Renal cortex interstitium (tissue), 11 donors: ENCODE measurements at regions not wholly inside any gene's neighbourhood (a gene's known extent, or its start where the extent isn't known, plus 50 kb on each side); places are given as distances from the start of the nearest gene placed in this dataset.
"Not testable (repeated sequence)": the region's sequence is repeated elsewhere in the genome, so short reads cannot be mapped to it uniquely, and the experiment has no call there.

Experiments
- DNase-seq, 11 donors: peaks; one replicate each; pipeline ENCODE4 v3.0.0-alpha.2; 2013; ENCODE audit warnings: low read depth in 9 of 11, low spot score in 4 of 11; ENCODE audit errors: extremely low read depth in 1 of 11

GRCh38 chr20:57786304-57786932 is 76.6 kb upstream of the PMEPA1 start:
- DNase-seq, result no peak

GRCh38 chr20:57785720-57786119 is 75.9 kb upstream of the PMEPA1 start:
- DNase-seq, result no peak

GRCh38 chr20:57785061-57785460 is 75.2 kb upstream of the PMEPA1 start:
- no peak for DNase-seq

GRCh38 chr20:57783956-57784837 is 74.4 kb upstream of the PMEPA1 start:
- DNase-seq, result no peak

GRCh38 chr20:57783196-57783595 is 73.4 kb upstream of the PMEPA1 start:
- no peak for DNase-seq

GRCh38 chr20:57782631-57783041 is 72.8 kb upstream of the PMEPA1 start:
- DNase-seq, result no peak

- DNase-seq, result no peak
These were observed 72.1 kb upstream of the PMEPA1 start for GRCh38 chr20:57781901-57782300.

GRCh38 chr20:57780906-57781305 is 71.1 kb upstream of the PMEPA1 start:
- DNase-seq, result no peak

- no peak for DNase-seq
These were observed 70.6 kb upstream of the PMEPA1 start for GRCh38 chr20:57780398-57780797.

GRCh38 chr20:57779401-57780003 is 69.7 kb upstream of the PMEPA1 start:
- DNase-seq, result no peak

GRCh38 chr20:57777911-57778310 is 68.1 kb upstream of the PMEPA1 start:
- DNase-seq, result no peak

GRCh38 chr20:57774951-57775350 is 65.1 kb upstream of the PMEPA1 start:
- DNase-seq, result no peak

GRCh38 chr20:57774111-57774880 is 64.5 kb upstream of the PMEPA1 start:
- DNase-seq, result no peak

- no peak for DNase-seq
These were observed 63.4 kb upstream of the PMEPA1 start for GRCh38 chr20:57773059-57773815.

GRCh38 chr20:57772349-57772964 is 62.6 kb upstream of the PMEPA1 start:
- no peak for DNase-seq

GRCh38 chr20:57770852-57771720 is 61.3 kb upstream of the PMEPA1 start:
- DNase-seq, result no peak

GRCh38 chr20:57770401-57770800 is 60.6 kb upstream of the PMEPA1 start:
- not testable (repeated sequence) for DNase-seq
